Cardiac septum (tissue), 1 donor: ENCODE measurements at regions not wholly inside any gene's neighbourhood (a gene's known extent, or its start where the extent isn't known, plus 50 kb on each side); places are given as distances from the start of the nearest gene placed in this dataset.
"Not testable (repeated sequence)": the region's sequence is repeated elsewhere in the genome, so short reads cannot be mapped to it uniquely, and the experiment has no call there.

Experiments
- DNase-seq: peaks from one replicate; pipeline ENCODE4 v3.0.0-alpha.2; 2020; ENCODE audit warnings: low spot score
- intact Hi-C: fragments of 100-400 bp; cut with DNase I; formaldehyde crosslinking; loops from one replicate; pipeline ENCODE4 v1.14.0; 2022
- donor health status: DM: no; HTN: no; CAD: no.

DNA sequence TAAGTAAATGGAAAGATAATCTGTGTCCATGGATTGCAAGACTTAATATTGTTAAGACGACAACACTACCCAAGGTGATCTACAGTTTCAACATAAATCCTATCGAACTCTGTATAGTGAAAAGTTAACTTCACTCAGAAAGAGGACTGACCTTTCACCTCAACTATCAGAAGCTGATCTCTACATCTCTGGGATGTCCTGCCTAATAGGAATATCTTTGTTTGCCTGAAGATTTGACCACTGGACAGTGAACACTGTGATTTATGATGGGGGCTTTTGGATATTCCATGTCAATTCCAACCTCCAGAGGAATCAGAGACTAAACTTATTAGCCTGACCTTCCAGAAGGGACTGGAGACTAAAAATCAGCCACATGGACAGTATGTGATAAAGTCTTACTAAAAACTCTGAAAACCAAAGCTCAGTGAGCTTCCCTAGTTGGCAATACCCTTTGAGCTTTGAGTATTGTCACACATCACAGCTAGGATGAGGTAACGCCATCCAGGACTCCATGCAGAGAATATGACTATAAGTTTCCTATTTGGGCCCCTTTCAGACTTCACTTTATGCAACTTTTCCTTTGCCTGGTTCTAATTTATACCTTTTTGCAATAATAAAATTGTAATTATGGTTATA lies 164.9 kb upstream of the SETMAR start:
- DNase-seq = no peak
- intact Hi-C loops = no loop called here

GRCh38 chr3:4138786-4139431 lies 164.3 kb upstream of the SETMAR start:
- no peak for DNase-seq

GRCh38 chr3:4139462-4140140 lies 163.6 kb upstream of the SETMAR start:
- no peak for DNase-seq
- intact Hi-C loops = no loop called here

More at GRCh38 chr3:4138786-4139431, 164.3 kb upstream of the SETMAR start:
- intact Hi-C loops = no loop called here

DNA sequence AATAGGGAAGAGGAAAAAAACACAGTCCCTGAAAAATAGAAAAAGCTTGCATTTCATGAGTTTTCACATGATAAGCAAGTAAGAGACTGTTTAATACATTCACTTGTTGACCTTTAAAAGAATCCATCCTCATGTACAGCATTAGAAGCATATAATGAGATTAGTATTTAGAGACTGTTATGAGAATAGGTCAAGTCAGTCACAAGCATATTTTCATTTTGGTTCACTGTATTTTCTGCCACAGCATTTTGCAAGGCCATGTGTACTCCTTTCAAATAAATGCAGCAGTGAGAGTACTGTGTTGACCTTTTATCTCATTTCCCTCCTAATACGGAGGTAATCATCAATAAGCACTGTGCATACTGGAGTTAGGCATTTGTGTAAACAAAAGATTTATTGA lies 162.2 kb upstream of the SETMAR start:
- DNase-seq = no peak
- intact Hi-C loops = no loop called here

- no peak for DNase-seq
Observed at GRCh38 chr3:4147556-4148118, 155.5 kb upstream of the SETMAR start.

GRCh38 chr3:4149296-4149695 lies 153.9 kb upstream of the SETMAR start:
- intact Hi-C loops = no loop called here
- DNase-seq = no peak

More at GRCh38 chr3:4147556-4148118, 155.5 kb upstream of the SETMAR start:
- intact Hi-C loops = no loop called here

- intact Hi-C loops = no loop called here
- no peak for DNase-seq
Observed at GRCh38 chr3:4150816-4151215, 152.4 kb upstream of the SETMAR start.

GRCh38 chr3:4151859-4152258 lies 151.3 kb upstream of the SETMAR start:
- DNase-seq = no peak
- intact Hi-C loops = no loop called here

- intact Hi-C loops = no loop called here
- DNase-seq = no peak
Observed at GRCh38 chr3:4153771-4154170, 149.4 kb upstream of the SETMAR start.

- intact Hi-C loops = no loop called here
- DNase-seq = no peak
Observed at GRCh38 chr3:4158329-4158728, 144.8 kb upstream of the SETMAR start.

DNA sequence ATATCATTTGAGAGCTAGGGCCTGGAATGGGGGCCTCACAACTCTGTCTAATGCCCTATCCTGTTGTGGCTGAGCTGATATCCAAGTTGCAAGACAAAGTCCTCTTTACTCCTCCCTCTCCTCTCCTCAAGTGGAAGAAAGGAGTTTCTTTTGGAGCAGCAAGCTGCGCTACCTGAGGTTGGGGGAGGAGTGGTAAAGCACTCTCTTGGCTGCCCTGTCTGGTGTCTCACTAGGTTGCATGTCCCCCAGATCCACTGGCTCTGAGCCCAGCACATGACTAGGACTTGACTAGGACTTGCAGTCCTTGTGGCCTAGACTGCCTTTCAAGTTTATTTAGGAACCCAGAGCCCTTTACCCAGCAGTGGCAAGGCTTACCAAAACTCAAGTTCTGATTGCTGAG lies 141.1 kb upstream of the SETMAR start:
- no peak for DNase-seq
- intact Hi-C loops = no loop called here

- DNase-seq = no peak
- intact Hi-C loops = no loop called here
Observed at GRCh38 chr3:4163011-4163410, 140.2 kb upstream of the SETMAR start.

- no peak for DNase-seq
- intact Hi-C loops = no loop called here
Observed at GRCh38 chr3:4166540-4166939, 136.6 kb upstream of the SETMAR start.

- DNase-seq, intact Hi-C loops: not testable (repeated sequence)
Observed at GRCh38 chr3:4167230-4167629, 135.9 kb upstream of the SETMAR start.

DNA sequence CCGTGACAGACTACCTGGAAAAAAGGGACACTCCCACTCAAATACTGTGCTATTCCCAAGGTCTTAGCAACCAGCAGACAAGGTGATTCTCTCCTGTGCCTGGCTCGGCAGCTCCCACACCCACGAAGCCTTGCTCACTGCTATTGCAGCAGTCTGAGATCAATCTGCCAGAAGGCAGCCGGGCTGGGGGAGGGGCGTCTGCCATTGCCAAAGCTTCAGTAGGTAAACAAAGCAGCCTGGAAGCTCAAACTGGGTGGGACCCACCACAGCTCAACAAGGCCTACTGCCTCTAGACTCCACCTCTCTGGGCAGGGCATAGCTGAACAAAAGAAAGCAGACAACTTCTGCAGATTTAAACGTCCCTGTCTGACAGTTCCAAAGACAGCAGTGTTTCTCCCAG lies 128.4 kb upstream of the SETMAR start:
- DNase-seq = no peak
- intact Hi-C loops = no loop called here

- intact Hi-C loops = no loop called here
Observed at GRCh38 chr3:4191971-4192370, 111.2 kb upstream of the SETMAR start.

DNA sequence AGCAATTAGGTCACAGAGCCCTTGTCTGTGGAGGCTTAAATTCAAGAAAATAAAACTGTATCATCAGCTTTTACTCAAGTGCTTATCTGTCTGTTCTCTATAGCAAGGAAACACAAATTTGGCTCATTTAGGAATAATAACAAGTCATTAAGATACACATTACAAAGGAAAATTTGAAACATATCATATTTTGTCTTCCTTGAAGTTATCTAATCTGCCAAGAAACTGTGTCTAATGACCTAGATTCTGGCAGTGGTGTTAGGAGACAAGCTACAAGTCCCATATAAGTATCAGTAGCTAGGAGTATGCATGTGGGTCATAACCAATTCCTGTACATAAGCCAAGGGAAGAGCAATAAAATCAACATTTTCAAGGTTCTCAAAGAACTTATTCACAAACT lies 108.2 kb upstream of the SETMAR start:
- intact Hi-C loops = no loop called here
- DNase-seq = no peak

More at GRCh38 chr3:4191971-4192370, 111.2 kb upstream of the SETMAR start:
- no peak for DNase-seq

- no peak for DNase-seq
- intact Hi-C loops = no loop called here
Observed at GRCh38 chr3:4196506-4197147, 106.5 kb upstream of the SETMAR start.

- no peak for DNase-seq
- intact Hi-C loops = no loop called here
Observed at GRCh38 chr3:4197670-4198069, 105.5 kb upstream of the SETMAR start.

- intact Hi-C loops = no loop called here
- DNase-seq = no peak
Observed at GRCh38 chr3:4198491-4198890, 104.7 kb upstream of the SETMAR start.
